OCI-LY7 (cell line): ENCODE measurements at regions not wholly inside any gene's neighbourhood (a gene's known extent, or its start where the extent isn't known, plus 50 kb on each side); places are given as distances from the start of the nearest gene placed in this dataset.

Experiments
- BruUV-seq: library from RNA; stranded (reverse); fragments of 400-500 nt; replicated peaks from 2 replicates; lab custom pipeline; 2021; lab: Mats Ljungman, UMichigan
- CTCF ChIA-PET: fragments of 300-600 bp; sonication (Branson Sonifier 250); formaldehyde crosslinking; loops from one replicate; lab custom pipeline; 2022; ENCODE audit warnings: antibody characterized with exemption; ENCODE audit not compliant: unreplicated experiment; lab: Charles Lee
- POLR2A ChIA-PET: fragments of 300-600 bp; sonication (Branson Sonifier 250); formaldehyde crosslinking; loops from one replicate; lab custom pipeline; 2022; ENCODE audit warnings: antibody characterized with exemption; lab: Charles Lee
- DNase-seq: peaks from one replicate; pipeline ENCODE4 v3.0.0-alpha.2; 2015; ENCODE audit warnings: low spot score
- H2AFZ ChIP-seq: fragments of 200-600 bp; sonication (generic), shearing (Covaris generic); 2 replicates; pipeline ENCODE4 v1.6.1; 2014; ENCODE audit warnings: mild to moderate bottlenecking, antibody characterized with exemption, low read length, moderate library complexity
- H3K27ac ChIP-seq: fragments of 200-600 bp; sonication (generic); 2 replicates; pipeline ENCODE4 v1.5.1; 2014; ENCODE audit warnings: mixed run types, low read depth, mild to moderate bottlenecking, moderate library complexity, low read length, inconsistent platforms; ENCODE audit not compliant: poor library complexity, severe bottlenecking
- H3K36me3 ChIP-seq: fragments of 200-600 bp; sonication (generic); 2 replicates; pipeline ENCODE4 v1.6.1; 2014; ENCODE audit warnings: mild to moderate bottlenecking, antibody characterized with exemption, low read length, moderate library complexity, mixed read lengths; ENCODE audit not compliant: insufficient read depth
- H3K4me1 ChIP-seq: fragments of 200-600 bp; sonication (generic); 2 replicates; pipeline ENCODE4 v1.5.1; 2014; ENCODE audit warnings: mild to moderate bottlenecking, low read length; ENCODE audit not compliant: insufficient read depth, poor library complexity, severe bottlenecking
- H3K4me2 ChIP-seq: fragments of 200-600 bp; sonication (generic); 2 replicates; pipeline ENCODE4 v1.6.1; 2014; ENCODE audit warnings: mild to moderate bottlenecking, low read length
- H3K4me3 ChIP-seq: fragments of 200-600 bp; sonication (generic); 2 replicates; pipeline ENCODE4 v1.5.1; 2014; ENCODE audit warnings: mild to moderate bottlenecking, low read depth, low read length; ENCODE audit not compliant: poor library complexity, severe bottlenecking
- H3K79me2 ChIP-seq: fragments of 200-600 bp; sonication (generic); 2 replicates; pipeline ENCODE4 v1.6.1; 2016; ENCODE audit warnings: low read depth, mild to moderate bottlenecking, low read length, moderate library complexity, mixed read lengths; ENCODE audit not compliant: insufficient read depth
- H3K9me2 ChIP-seq: fragments of 200-600 bp; sonication (generic); 2 replicates; pipeline ENCODE4 v1.6.1; 2016; ENCODE audit warnings: mild to moderate bottlenecking, low read length, mixed read lengths; ENCODE audit not compliant: insufficient read depth
- H3K9me3 ChIP-seq: fragments of 200-600 bp; sonication (generic); 2 replicates; pipeline ENCODE4 v1.6.1; 2014; ENCODE audit warnings: mild to moderate bottlenecking, mixed run types, low read length, mixed read lengths
- H4K20me1 ChIP-seq: fragments of 200-600 bp; sonication (generic); 2 replicates; pipeline ENCODE4 v1.6.1; 2014; ENCODE audit warnings: mild to moderate bottlenecking, antibody characterized with exemption, low read length, moderate library complexity, mixed read lengths; ENCODE audit not compliant: insufficient read depth
- EZH2phosphoT487 ChIP-seq: fragments of 200-600 bp; sonication (generic); IDR thresholded peaks from 2 replicates; pipeline ENCODE4 v1.6.1; 2018; ENCODE audit warnings: low read depth, borderline replicate concordance, mild to moderate bottlenecking, mixed run types, antibody characterized with exemption, low read length, moderate library complexity, mixed read lengths
- intact Hi-C: fragments of 100-400 bp; cut with micrococcal nuclease; formaldehyde crosslinking; loops from one replicate; pipeline ENCODE4 v1.10.0; 2022; ENCODE audit not compliant: unreplicated experiment
- TF ChIP-seq, protein P1 (sequence below): fragments of 200-600 bp; sonication (generic); conservative IDR thresholded peaks from 2 replicates; pipeline ENCODE4 v1.5.1; 2014; ENCODE audit warnings: mild to moderate bottlenecking, antibody characterized with exemption, low read length, moderate library complexity, mixed read lengths

DNA sequence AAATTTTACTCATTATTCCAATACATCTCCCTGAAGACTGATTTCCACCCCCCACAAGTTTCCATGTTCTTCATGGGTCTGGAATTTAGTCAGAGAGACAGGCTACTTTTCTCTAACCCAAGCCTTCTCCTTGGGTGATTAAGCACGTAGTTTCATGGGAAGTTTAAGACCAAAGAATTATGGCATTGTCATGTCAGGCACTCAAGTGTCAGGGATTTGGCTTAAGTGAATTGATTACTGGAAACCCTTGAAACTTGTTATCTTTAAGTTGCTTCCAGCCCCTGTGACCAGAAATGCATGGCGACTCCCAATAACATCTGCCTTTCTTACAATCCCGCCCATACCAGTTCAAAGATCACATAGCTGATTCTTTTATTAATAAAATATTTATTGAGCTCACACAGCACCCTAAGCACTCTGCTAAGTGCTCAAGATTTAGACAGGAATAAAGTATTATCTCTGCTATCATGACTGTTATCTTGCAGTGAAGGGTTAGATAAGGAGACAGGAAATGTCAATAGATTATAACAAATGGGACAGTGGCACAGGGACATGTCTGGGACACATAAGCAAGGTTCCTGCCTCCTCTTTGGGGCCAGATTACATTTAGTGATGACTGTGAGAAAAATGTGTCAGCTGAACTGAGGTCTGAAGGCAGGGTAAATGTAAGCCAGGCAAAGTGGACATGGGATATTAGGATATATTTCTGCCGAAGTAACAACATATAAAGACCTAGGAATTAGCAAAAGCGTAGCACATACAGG lies 241.2 kb upstream of the TNC start:
- Histone ChIP-seq H3K4me2 (no peak overlapping the region), H3K9me3 (no peaks in the 10 kb centered on the region), H3K9me2 (no peaks in the 10 kb centered on the region), H2AFZ (no peak overlapping the region), H3K4me3 (no peak overlapping the region), H4K20me1 (no peaks in the 10 kb centered on the region), H3K4me1 (no peaks in the 10 kb centered on the region), H3K36me3 (no peaks in the 10 kb centered on the region), H3K79me2 (no peaks in the 10 kb centered on the region), H3K27ac (no peak overlapping the region)
- POLR2A ChIA-PET = no interaction called here
- TF ChIP-seq, protein P1, sequence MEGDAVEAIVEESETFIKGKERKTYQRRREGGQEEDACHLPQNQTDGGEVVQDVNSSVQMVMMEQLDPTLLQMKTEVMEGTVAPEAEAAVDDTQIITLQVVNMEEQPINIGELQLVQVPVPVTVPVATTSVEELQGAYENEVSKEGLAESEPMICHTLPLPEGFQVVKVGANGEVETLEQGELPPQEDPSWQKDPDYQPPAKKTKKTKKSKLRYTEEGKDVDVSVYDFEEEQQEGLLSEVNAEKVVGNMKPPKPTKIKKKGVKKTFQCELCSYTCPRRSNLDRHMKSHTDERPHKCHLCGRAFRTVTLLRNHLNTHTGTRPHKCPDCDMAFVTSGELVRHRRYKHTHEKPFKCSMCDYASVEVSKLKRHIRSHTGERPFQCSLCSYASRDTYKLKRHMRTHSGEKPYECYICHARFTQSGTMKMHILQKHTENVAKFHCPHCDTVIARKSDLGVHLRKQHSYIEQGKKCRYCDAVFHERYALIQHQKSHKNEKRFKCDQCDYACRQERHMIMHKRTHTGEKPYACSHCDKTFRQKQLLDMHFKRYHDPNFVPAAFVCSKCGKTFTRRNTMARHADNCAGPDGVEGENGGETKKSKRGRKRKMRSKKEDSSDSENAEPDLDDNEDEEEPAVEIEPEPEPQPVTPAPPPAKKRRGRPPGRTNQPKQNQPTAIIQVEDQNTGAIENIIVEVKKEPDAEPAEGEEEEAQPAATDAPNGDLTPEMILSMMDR = no peak
- no peak for TF ChIP-seq EZH2phosphoT487
- intact Hi-C loops = no loop called here
- CTCF ChIA-PET = no interaction called here
- DNase-seq = no peak
- no TSS peak for BruUV-seq

DNA sequence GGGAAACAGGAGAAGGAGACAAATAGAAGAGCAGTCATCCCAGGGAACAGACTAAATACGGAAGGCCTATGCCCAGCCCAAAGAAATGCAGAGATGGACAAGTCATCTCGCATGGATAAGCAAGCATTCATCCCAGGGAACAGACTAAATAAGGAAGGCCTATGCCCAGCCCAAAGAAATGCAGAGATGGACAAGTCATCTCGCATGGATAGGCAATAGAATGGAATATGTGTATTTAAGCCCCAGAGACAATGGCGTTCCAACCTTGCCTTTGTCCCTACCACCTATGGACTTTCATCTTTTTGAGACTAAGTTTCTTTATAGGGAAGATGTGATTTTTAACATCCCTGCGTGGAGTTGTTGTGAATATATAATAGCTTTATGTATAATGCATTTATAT lies 242.2 kb upstream of the TNC start:
- no TSS peak for BruUV-seq
- intact Hi-C loops = no loop called here
- Histone ChIP-seq H3K79me2 (no peaks in the 10 kb centered on the region), H3K4me1 (no peaks in the 10 kb centered on the region), H3K36me3 (no peaks in the 10 kb centered on the region), H4K20me1 (no peaks in the 10 kb centered on the region), H3K27ac (no peak overlapping the region), H3K9me3 (no peaks in the 10 kb centered on the region), H3K4me3 (no peak overlapping the region), H2AFZ (no peak overlapping the region), H3K4me2 (no peak overlapping the region), H3K9me2 (no peaks in the 10 kb centered on the region)
- TF ChIP-seq, protein P1 = no peak
- no peak for TF ChIP-seq EZH2phosphoT487
- ChIA-PET POLR2A (no interaction called here), CTCF (no interaction called here)
- DNase-seq = no peak

DNA sequence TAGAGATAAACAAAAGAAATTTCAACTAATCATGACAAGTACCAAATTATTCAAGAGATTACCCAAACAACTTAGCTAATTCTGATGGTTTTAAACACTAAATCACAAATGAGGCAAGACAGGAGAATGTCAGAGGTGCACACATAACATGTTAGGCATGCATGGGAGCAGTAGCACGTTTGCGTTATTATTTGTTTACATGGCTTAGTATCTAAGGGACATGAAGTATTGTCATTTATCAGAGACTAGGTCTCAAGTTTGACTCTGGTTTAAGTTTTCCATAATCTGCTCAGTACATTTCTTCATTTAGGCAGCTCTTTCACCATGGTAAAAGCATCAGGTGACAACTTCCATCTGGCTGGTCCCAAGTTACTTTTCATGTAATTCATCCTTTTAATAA lies 244.1 kb upstream of the TNC start:
- CTCF ChIA-PET = no interaction called here

More for the DNA sequence above, 244.1 kb upstream of the TNC start:
- POLR2A ChIA-PET = interaction anchor here (0.6 kb wide), 1 partner anchor 869 kb away, joined by 3 read pairs; no protein-coding TSS in a partner anchor
- Histone ChIP-seq H3K9me3 (no peaks in the 10 kb centered on the region), H3K9me2 (no peaks in the 10 kb centered on the region), H3K4me3 (no peak overlapping the region), H4K20me1 (no peaks in the 10 kb centered on the region), H3K4me2 (no peak overlapping the region), H3K4me1 (no peaks in the 10 kb centered on the region), H3K79me2 (no peaks in the 10 kb centered on the region), H3K27ac (no peak overlapping the region), H2AFZ (no peak overlapping the region), H3K36me3 (no peaks in the 10 kb centered on the region)
- intact Hi-C loops = no loop called here
- no peak for DNase-seq
- BruUV-seq = no TSS peak
- no peak for TF ChIP-seq EZH2phosphoT487
- TF ChIP-seq, protein P1 = no peak
